DND-41 (cell line): ENCODE measurements at regions not wholly inside any gene's neighbourhood (a gene's known extent, or its start where the extent isn't known, plus 50 kb on each side); places are given as distances from the start of the nearest gene placed in this dataset.

Source experiments
- ATAC-seq: fragments of 200-7000 bp; cut with Tn5 transposase; 3 replicates; pipeline ENCODE4 v1.9.1; 2021; ENCODE audit warnings: low read depth; ENCODE audit not compliant: insufficient read depth
- DNase-seq: peaks from one replicate; pipeline ENCODE4 v3.0.0-alpha.2; 2020
- H2AFZ ChIP-seq: 2 replicates; pipeline ENCODE4 v1.6.0; 2012; ENCODE audit warnings: low read depth, low read length
- H3K27ac ChIP-seq: 2 replicates; pipeline ENCODE4 v1.5.1; 2012; ENCODE audit warnings: low read length, inconsistent platforms
- H3K27me3 ChIP-seq: fragments of 200-600 bp; sonication (generic); 2 replicates; pipeline ENCODE4 v1.6.0; 2012; ENCODE audit warnings: low read length, mild to moderate bottlenecking, inconsistent platforms; ENCODE audit not compliant: insufficient read depth, poor library complexity
- H3K36me3 ChIP-seq: 2 replicates; pipeline ENCODE4 v1.5.1; 2012; ENCODE audit warnings: low read length, inconsistent platforms; ENCODE audit not compliant: insufficient read depth
- H3K4me1 ChIP-seq: 2 replicates; pipeline ENCODE4 v1.5.1; 2012; ENCODE audit warnings: mild to moderate bottlenecking, low read length; ENCODE audit not compliant: insufficient read depth
- H3K4me2 ChIP-seq: 2 replicates; pipeline ENCODE4 v1.6.0; 2012; ENCODE audit warnings: mild to moderate bottlenecking, moderate library complexity, low read length, inconsistent platforms; ENCODE audit not compliant: insufficient read depth
- H3K4me3 ChIP-seq, 2 experiments: fragments of 200-600 bp in 1 of 2; shearing (Covaris generic) in 1 of 2; 2 replicates each; pipeline ENCODE4 v1.5.1; 2012 to 2016; ENCODE audit warnings: inconsistent platforms in 2 of 2, low read length in 2 of 2, mild to moderate bottlenecking in 2 of 2, low read depth in 1 of 2, moderate library complexity in 1 of 2
- H3K79me2 ChIP-seq: 2 replicates; pipeline ENCODE4 v1.6.0; 2012; ENCODE audit warnings: low read length, inconsistent platforms; ENCODE audit not compliant: insufficient read depth
- H3K9ac ChIP-seq: 2 replicates; pipeline ENCODE4 v1.6.0; 2012; ENCODE audit warnings: low read depth, mild to moderate bottlenecking, inconsistent platforms, low read length, moderate library complexity
- H3K9me3 ChIP-seq: 2 replicates; pipeline ENCODE4 v1.5.1; 2012; ENCODE audit warnings: low read length, moderate library complexity, mild to moderate bottlenecking, inconsistent platforms; ENCODE audit not compliant: insufficient read depth, severe bottlenecking
- H4K20me1 ChIP-seq: 2 replicates; pipeline ENCODE4 v1.6.0; 2012; ENCODE audit warnings: low read length; ENCODE audit not compliant: insufficient read depth
- CTCF ChIP-seq: IDR thresholded peaks from 2 replicates; pipeline ENCODE4 v1.5.1; 2012; ENCODE audit warnings: borderline replicate concordance, low read length, moderate library complexity, mild to moderate bottlenecking; ENCODE audit not compliant: poor library complexity, severe bottlenecking; ENCODE audit errors: extremely low read depth
- EZH2 ChIP-seq: IDR thresholded peaks from 3 replicates; pipeline ENCODE4 v1.6.1; 2012; ENCODE audit warnings: borderline replicate concordance, low read depth, mild to moderate bottlenecking, moderate library complexity, low read length, inconsistent platforms; ENCODE audit not compliant: severe bottlenecking

GRCh38 chr13:58963321-58963720, 1200.4 kb downstream of the DIAPH3 start:
- H3K4me1 ChIP-seq = no peaks in the 10 kb centered on the region
- H4K20me1 ChIP-seq = no peaks in the 10 kb centered on the region
- no peak overlapping the region for H3K27ac ChIP-seq
- H3K9ac ChIP-seq = no peak overlapping the region
- no peak for ATAC-seq
- no peaks in the 10 kb centered on the region for H3K36me3 ChIP-seq
- no peaks in the 10 kb centered on the region for H3K79me2 ChIP-seq
- TF ChIP-seq CTCF = no peak
- no peak overlapping the region for H3K4me3 ChIP-seq
- no peaks in the 10 kb centered on the region for H3K27me3 ChIP-seq
- no peak overlapping the region for H2AFZ ChIP-seq
- no peak for DNase-seq
- no peaks in the 10 kb centered on the region for H3K9me3 ChIP-seq
- no peak overlapping the region for H3K4me2 ChIP-seq

GRCh38 chr13:58964048-58964447, 1199.7 kb downstream of the DIAPH3 start:
- no peaks in the 10 kb centered on the region for H3K4me1 ChIP-seq
- H3K27me3 ChIP-seq = no peaks in the 10 kb centered on the region
- H3K4me2 ChIP-seq = no peak overlapping the region
- no peaks in the 10 kb centered on the region for H4K20me1 ChIP-seq
- no peak overlapping the region for H2AFZ ChIP-seq
- no peaks in the 10 kb centered on the region for H3K79me2 ChIP-seq
- H3K4me3 ChIP-seq = no peak overlapping the region
- no peak for ATAC-seq
- no peaks in the 10 kb centered on the region for H3K36me3 ChIP-seq
- H3K9me3 ChIP-seq = no peaks in the 10 kb centered on the region
- no peak overlapping the region for H3K27ac ChIP-seq
- no peak overlapping the region for H3K9ac ChIP-seq
- TF ChIP-seq EZH2 (no peak), CTCF (no peak)
- no peak for DNase-seq

GRCh38 chr13:58977085-58977484, 1186.6 kb downstream of the DIAPH3 start:
- H3K79me2 ChIP-seq = no peaks in the 10 kb centered on the region
- no peaks in the 10 kb centered on the region for H3K27me3 ChIP-seq
- H4K20me1 ChIP-seq = no peaks in the 10 kb centered on the region
- no peak overlapping the region for H3K27ac ChIP-seq
- ATAC-seq (no peak), DNase-seq (no peak)
- no peak overlapping the region for H2AFZ ChIP-seq
- TF ChIP-seq EZH2 = no peak
- TF ChIP-seq CTCF = no peak
- H3K4me1 ChIP-seq = no peaks in the 10 kb centered on the region
- no peaks in the 10 kb centered on the region for H3K36me3 ChIP-seq
- H3K4me2 ChIP-seq = no peak overlapping the region
- no peaks in the 10 kb centered on the region for H3K9me3 ChIP-seq
- H3K9ac ChIP-seq = no peak overlapping the region
- no peak overlapping the region for H3K4me3 ChIP-seq

GRCh38 chr13:58978331-58978730, 1185.4 kb downstream of the DIAPH3 start:
- no peak for ATAC-seq
- no peaks in the 10 kb centered on the region for H3K9me3 ChIP-seq
- no peaks in the 10 kb centered on the region for H3K27me3 ChIP-seq
- H2AFZ ChIP-seq = no peak overlapping the region
- H3K36me3 ChIP-seq = no peaks in the 10 kb centered on the region
- H3K27ac ChIP-seq = no peak overlapping the region
- DNase-seq = no peak
- no peak for TF ChIP-seq EZH2
- no peaks in the 10 kb centered on the region for H3K4me1 ChIP-seq
- H3K9ac ChIP-seq = no peak overlapping the region
- no peaks in the 10 kb centered on the region for H3K79me2 ChIP-seq
- H3K4me2 ChIP-seq = no peak overlapping the region
- no peaks in the 10 kb centered on the region for H4K20me1 ChIP-seq
- H3K4me3 ChIP-seq = no peak overlapping the region
